Right lobe of liver (tissue), 4 donors: ENCODE measurements at regions not wholly inside any gene's neighbourhood (a gene's known extent, or its start where the extent isn't known, plus 50 kb on each side); places are given as distances from the start of the nearest gene placed in this dataset.
"Not testable (repeated sequence)": the region's sequence is repeated elsewhere in the genome, so short reads cannot be mapped to it uniquely, and the experiment has no call there.

ENCODE experiments used
- POLR2A ChIP-seq: fragments of 450-650 bp; IDR thresholded peaks from one replicate; pipeline ENCODE4 v1.6.1; 2017; ENCODE audit warnings: antibody characterized with exemption, mild to moderate bottlenecking
- TF ChIP-seq, protein P1 (sequence below), 4 donors: fragments of 200-600 bp in 3 of 4; fragments of 450-650 bp in 1 of 4; IDR thresholded peaks; one replicate each; pipeline versions ENCODE4 v1.5.1 to v1.8.0; 2016 to 2022; ENCODE audit warnings: antibody characterized with exemption in 4 of 4, mild to moderate bottlenecking in 2 of 4
- donor health status: DM: no; HTN: no; CAD: no.
- donor health status: DM: no; HTN: no; CAD: no.
- donor health status: DM: no; HTN: yes; CAD: no.

DNA sequence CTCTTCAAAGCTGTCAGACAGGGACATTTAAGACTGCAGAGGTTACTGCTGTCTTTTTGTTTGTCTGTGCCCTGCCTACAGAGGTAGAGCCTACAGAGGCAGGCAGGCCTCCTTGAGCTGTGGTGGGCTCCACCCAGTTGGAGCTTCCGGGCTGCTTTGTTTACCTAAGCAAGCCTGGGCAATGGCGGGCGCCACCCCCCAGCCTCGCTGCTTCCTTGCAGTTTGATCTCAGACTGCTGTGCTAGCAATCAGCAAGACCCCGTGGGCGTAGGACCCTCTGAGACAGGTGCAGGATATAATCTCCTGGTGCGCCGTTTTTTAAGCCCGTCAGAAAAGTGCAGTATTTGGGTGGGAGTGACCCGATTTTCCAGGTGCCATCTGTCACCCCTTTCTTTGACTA, 87.7 kb upstream of the DIAPH3 start:
- TF ChIP-seq, protein P1, sequence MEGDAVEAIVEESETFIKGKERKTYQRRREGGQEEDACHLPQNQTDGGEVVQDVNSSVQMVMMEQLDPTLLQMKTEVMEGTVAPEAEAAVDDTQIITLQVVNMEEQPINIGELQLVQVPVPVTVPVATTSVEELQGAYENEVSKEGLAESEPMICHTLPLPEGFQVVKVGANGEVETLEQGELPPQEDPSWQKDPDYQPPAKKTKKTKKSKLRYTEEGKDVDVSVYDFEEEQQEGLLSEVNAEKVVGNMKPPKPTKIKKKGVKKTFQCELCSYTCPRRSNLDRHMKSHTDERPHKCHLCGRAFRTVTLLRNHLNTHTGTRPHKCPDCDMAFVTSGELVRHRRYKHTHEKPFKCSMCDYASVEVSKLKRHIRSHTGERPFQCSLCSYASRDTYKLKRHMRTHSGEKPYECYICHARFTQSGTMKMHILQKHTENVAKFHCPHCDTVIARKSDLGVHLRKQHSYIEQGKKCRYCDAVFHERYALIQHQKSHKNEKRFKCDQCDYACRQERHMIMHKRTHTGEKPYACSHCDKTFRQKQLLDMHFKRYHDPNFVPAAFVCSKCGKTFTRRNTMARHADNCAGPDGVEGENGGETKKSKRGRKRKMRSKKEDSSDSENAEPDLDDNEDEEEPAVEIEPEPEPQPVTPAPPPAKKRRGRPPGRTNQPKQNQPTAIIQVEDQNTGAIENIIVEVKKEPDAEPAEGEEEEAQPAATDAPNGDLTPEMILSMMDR (IDR thresholded peaks at IDR 0.05), result not testable (repeated sequence)
- not testable (repeated sequence) for TF ChIP-seq POLR2A
